HUDEP-2 (cell line): ENCODE measurements at regions not wholly inside any gene's neighbourhood (a gene's known extent, or its start where the extent isn't known, plus 50 kb on each side); places are given as distances from the start of the nearest gene placed in this dataset.
"Not testable (repeated sequence)": the region's sequence is repeated elsewhere in the genome, so short reads cannot be mapped to it uniquely, and the experiment has no call there.

Source experiments
- DNase-seq, 76 experiments: peaks; one replicate each; lab custom pipeline; 2025; ENCODE audit not compliant: unreplicated experiment in 76 of 76; lab: John Stamatoyannopoulos, UW

DNA sequence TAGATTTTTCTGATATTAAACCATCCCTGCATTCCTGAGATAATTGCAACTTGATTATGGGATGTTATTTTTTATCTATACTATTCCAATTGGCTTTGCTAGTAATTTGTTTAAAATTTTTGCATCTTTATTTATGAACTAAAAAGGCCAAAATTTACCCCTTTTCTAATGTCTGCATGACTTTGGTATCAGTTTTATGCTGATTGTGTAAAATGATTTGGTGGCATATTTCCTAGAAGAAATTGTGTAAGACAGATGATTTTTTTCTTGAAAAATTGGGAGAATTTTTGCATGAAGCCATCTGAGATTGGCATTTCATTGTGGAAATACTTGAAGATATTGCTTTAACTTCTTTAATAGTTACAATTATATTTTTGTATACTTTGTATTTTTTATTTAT is 183.8 kb upstream of the TBL1XR1 start:
- DNase-seq, result no peak

DNA sequence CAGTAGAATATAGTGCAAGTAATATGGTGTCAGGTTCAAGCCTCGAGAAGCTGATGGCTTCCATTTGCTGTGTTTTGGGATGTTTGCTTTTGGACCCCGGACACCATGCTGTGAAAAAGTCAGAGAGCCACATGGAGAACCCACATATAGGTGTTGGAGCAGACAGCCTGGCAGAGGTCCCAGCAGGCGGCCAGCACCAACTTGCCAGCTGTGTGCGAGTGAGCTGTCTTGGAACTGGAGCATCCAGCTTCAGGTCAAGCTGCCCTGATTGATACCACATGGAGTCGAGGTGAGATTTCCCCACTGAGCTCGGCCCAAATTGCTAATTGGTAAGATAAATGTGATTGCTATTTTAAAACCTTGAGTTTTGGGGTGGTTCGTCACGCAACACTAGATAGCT is 185.7 kb upstream of the TBL1XR1 start:
- DNase-seq, result no peak

DNA sequence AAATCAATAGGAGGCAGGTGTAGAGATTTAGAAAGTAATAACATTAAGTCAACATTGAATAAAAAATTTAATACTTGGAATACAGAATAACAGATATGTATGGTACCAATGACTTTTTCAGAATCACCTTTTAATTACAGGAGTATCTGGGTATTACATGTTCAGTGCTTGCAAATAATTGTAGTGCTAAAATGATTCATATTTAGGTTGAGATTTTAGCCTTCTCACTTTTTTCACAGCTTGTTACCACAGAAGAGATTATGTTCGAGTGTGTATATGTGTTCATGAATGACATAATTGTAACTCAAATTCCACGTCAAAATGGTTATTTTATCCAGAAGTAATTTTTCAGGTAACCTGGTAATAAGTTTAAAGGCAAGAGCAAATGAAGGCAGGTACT is 187.9 kb upstream of the TBL1XR1 start:
- DNase-seq, result no peak

DNA sequence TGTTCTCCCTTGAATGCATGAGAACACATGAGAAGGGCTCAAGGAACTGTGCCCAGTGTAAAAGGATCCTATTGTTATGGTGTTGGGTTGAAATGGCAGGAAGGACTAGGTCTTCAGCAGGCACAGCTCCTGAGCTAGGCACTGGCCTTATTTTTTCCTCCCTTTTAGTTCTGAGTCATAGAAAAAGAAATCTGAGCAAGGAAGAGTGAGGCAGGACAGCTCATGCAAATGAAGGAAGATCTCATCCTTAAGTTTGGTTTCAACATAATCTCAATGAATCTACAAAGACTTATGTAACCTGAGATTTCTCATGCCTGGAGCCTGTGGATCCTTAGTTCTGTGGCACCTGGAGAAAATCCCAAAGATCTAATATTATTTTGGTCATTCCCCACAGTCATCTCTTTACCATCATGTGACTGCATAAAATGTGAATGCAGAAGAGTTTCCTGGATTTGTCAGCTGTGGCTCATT is 188.6 kb upstream of the TBL1XR1 start:
- DNase-seq, result no peak

DNA sequence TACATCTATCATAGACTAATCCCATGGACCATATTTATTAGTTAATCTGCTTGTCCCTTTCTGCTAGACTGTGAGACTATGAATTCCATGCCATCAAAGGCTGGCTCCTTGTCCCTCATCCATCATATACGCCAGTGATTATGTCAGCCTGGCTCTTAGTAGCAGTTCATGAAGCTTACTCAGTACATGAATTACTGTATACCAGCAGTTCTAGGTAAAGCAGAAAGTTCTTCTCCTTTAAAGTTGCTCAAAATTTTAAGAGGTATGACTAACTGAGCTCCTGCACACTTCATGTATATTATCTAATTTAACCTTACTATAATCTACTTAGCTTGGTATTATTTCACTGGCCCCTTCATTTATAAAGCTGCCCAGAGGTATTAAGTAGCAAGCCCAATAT is 190.9 kb upstream of the TBL1XR1 start:
- no peak for DNase-seq

DNA sequence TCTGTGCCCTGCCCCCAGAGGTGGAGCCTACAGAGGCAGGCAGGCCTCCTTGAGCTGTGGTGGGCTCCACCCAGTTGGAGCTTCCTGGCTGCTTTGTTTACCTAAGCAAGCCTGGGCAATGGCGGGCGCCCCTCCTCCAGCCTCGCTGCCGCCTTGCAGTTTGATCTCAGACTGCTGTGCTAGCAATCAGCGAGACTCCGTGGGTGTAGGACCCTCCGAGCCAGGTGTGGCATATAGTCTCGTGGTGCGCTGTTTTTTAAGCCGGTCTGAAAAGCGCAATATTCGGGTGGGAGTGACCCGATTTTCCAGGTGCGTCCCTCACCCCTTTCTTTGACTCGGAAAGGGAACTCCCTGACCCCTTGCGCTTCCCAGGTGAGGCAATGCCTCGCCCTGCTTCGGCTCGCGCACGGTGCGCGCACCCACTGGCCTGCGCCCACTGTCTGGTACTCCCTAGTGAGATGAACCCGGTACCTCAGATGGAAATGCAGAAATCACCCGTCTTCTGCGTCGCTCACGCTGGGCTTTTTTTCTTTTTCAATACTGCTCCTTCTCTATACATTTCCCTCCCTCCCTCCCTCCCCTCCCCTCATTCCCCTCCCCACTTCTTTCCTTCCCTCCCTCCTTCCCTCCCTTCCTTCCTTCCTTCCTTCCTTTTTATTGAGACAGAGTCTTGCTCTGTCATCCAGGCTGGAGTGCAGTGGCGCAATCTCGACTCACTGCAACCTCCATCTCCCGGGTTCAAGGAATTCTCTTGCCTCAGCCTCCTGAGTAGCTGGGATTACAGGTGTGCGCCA is 197.1 kb upstream of the TBL1XR1 start:
- not testable (repeated sequence) for DNase-seq

DNA sequence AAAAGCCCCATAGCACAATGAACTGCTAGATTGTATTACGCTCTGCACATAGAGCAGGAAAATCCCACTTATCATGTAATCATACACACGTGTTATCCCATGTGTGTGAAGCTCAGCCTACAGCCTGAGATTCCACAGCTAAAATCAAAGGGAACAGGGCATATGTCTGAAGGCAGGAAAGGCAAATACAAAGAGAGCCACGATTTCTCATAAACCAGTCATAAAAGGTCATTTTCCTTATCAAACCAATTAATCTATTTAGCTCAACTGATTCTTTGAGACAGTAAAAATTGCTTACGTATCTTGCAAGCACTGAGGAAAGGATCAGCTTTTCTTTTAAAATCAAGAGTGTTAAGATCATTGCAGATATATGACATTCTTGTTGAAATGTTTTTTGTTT is 199.5 kb upstream of the TBL1XR1 start:
- DNase-seq, result no peak

DNA sequence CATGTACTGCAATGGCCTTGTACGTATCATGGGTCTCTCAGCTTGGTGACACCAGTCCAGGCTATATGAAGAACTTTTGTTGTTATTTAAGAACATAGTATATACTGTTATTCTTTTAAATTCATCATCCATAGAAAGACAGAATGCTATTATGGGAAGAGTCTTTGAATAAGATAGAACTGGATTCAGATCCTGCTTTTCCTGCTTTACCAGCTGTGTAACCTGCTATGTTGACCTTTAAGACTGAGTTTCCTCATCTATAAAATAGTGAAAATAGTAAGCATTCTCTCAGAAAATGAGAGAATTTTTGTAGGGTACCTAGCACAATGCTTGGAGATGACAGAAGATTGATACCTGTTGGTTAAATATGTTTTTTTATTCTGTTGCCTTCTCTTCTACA is 204.1 kb upstream of the TBL1XR1 start:
- DNase-seq, result no peak

DNA sequence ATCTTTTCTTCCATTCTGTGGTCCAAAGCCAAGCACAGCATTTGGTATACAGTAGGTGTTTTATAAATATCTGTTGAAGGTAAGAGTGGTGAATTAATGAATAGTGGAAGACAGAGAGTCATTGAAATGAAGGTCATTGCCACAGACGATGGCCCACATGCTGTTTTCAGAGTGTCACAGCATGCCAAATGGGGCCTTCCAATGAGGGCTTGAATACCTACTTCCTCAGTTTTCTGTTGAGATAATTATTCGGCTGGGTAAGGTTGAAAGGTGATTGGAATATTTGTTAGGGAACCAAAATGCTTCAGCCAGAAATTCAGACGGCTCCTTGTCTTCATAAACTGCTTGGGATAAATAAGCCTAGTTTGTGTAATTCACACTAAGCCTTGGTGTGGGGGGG is 205.3 kb upstream of the TBL1XR1 start:
- DNase-seq, result no peak

DNA sequence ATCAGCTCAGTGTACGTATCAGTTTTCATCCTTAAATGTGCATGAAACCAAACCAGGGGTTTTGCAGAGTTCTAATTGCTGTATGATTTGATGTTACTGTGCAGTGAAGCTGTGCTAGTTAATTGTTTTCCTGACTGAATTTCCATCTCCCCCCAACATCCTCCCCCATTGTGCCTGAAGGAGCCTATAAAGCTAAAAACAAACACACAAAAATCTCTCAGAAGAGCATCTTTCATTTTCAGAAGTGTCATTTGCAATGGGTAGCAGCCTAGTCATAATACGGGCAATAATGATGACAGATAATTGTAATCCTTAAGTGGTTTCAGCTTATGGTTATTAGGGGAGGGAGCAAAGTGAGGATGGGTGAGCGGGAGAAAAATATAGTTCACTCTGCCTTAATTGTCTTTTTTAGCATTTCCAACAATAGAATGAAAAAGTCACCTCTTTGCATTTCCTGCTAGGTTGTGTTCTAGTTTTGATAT is 207.9 kb upstream of the TBL1XR1 start:
- DNase-seq, result no peak

DNA sequence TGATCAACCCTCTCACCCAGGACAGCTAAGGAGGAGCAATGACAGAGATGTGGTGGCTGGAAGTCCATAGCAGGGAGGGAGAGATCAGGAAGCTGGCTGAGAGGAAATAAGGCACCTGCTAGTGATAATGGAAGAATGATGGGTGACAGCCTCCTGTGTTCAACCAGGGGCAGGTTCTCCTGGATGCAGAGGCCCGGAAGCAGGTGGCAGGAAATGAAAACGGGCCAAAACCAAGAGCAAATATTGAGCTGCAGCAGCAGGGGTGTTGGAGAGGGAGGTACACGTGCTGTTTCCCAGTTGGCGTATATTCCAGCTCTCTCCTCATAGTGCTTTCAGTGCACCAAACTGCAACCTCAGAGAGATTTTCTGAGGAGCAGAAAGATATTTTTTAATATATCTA is 213.4 kb upstream of the TBL1XR1 start:
- no peak for DNase-seq

DNA sequence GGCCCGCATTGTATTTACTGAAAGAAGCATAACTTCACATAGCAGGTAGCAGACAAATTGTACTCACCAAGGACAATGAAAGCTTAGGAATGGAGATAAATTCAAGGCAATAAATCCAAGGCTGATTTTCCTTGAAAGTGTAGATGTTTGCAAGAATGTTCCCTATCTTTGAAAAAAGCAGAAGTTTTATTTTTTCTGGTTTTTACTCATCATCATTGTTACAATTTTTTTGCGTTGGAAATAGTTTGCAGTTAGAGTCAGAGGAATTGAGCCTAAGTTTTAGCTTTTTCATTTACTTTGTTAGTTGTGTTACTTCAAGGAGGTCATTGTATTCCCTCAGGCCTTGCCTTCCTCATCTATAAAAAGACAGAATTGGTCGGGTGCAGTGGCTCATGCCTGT is 213.9 kb upstream of the TBL1XR1 start:
- DNase-seq, result no peak

DNA sequence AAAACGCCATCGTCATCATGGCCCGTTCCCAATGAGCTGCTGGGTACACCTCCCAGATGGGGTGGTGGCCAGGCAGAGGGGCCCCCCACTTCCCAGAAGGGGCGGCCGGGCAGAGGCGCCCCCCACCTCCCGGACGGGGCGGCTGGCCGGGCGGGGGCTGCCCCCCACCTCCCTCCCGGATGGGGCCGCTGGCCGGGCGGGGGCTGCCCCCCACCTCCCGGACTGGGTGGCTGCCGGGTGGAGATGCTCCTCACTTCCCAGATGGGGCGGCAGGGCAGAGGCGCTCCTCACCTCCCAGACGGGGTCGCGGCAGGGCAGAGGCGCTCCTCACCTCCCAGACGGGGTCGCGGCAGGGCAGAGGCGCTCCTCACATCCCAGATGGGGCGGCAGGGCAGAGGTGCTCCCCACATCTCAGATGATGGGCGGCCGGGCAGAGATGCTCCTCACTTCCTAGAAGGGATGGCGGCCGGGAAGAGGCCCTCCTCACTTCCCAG is 215.4 kb upstream of the TBL1XR1 start:
- DNase-seq, result not testable (repeated sequence)

DNA sequence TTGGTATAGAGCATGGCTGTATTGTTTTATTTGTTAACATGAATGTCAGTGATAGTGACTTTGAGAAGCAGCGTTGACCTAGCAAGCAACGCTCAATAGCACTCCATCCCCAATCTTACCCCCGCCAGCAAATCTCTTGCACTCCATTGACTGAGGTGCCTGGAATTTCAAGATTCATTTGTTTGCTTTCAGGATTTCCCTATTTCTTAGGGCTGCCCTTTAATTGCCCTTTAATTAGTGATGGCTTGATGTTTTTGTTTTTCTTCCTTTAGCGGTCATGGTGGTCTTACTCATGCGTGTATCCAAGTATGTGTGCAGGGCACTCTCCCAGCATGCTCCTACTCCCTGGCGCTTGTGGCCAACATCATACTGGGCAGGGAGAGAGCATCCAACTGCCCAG is 216.8 kb upstream of the TBL1XR1 start:
- DNase-seq, result no peak

DNA sequence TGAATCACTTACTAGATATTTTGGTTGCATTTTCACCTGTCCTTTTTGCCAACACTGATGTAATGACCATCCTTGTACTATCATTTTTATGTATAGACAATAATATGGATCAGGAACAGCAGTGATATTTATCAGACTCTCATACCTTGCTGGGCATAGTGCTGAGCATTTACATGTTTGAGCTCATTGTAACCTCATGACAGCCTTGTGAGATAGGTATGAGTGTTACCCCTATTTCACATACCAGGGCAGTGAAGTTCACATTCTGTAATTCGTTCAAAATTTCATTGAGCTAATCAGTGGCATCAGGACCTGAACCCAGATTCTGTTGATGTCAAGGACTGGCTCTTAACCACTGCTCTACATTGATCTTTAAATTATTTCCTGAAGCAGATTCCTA is 221.5 kb upstream of the TBL1XR1 start:
- DNase-seq, result no peak

DNA sequence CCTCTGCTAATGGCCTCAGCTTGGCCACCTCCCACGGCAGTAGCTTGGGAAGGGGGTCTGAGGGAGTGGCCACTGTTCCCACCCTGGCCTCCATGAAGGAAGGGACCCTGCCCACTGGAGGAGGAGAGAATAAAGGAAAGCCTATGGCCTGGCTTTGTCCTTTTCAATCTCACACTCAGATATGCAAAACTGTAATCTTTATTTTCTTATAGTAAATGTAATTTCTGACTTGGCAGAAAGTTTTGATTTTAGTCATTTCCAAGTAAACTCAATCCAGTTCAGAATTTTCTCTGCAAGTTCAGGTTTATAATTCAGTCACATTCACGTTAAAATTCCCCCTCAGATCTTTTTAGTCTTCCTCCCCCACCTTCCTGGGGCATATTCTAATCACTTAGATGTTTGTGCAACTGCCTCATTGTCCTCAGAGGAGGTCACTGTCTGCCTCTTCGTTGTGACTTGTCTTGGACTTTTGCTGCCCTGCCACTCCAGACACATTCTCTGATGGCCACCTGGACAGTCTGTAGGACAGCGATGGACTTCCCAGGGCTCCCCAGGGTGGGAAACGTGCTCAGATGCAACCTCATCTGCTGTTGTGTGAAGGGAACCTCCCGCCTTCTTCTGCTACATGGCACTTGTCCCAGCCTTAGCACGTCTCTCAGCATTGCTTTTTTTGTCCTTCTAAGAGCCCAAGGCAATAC is 222.8 kb upstream of the TBL1XR1 start:
- no peak for DNase-seq

DNA sequence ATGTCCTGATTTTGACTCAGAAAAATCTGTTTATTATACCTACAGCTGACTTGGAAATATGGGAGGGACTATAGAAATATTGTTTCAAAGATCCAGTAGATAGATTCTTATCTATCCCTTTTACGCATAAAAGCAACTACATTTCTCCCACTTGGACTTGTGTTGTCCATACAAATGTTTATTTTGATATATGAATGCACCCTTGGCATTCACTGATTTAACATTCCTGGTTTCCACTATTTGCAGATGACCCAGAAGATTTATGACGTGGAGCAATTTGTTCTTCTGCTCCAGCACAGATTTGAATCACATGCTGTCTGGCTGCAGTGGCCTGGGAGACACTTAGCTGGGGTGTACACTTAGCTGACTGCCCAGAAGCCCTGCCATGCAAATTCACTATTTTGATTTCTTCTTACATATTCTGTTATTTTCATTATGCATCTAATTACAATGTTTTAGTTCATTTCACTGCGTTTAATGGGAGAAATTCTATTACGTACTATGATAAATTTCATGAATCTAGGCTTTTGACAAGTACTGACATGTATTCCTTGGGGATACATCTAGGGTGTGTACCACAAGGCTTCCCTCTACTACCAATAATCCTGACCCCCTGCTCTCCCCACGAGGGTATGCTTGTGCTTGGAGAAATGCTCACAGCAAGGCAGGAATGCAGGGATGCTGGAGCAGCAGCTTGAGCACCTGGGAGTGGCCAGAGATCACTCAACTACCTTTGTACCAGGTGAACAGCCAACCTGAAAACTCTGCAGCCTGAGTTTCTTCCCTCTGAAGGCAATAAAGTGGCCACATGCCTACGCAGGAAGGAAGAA is 223.6 kb upstream of the TBL1XR1 start:
- DNase-seq, result no peak

DNA sequence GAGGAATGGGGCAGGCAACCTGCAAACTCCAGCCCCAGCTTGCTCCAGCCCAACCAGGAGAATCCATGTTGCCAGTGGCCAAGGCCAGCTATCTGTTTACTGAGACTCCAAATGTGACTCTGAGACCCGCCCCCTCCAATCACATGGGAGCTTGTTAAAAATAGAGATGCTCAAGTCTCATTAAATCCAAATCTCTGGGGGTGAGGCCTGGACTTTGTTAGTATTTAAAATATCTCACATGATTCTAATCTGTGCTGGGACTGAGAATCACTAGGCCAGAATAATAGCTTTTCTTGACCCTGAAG is 224.2 kb upstream of the TBL1XR1 start:
- DNase-seq, result no peak

DNA sequence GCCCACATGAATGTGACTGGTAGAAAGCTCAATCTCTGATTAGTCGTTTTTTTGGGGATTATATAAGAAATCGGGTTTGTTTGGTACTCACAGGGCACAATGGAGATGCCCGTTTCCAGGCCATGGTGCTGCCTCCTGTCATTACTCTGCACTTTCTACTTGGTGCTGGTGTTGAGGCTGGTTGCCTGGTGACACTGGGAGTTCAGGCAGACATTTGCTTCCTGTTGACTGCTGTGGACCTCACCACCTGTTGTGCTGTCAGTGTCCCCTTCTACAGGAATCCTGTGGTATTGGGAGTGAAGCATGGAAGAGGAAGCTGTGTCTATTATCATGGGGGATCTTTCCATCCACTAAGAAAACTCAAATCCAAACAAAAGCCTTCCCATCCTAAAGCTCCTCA is 227.2 kb upstream of the TBL1XR1 start:
- DNase-seq, result no peak

DNA sequence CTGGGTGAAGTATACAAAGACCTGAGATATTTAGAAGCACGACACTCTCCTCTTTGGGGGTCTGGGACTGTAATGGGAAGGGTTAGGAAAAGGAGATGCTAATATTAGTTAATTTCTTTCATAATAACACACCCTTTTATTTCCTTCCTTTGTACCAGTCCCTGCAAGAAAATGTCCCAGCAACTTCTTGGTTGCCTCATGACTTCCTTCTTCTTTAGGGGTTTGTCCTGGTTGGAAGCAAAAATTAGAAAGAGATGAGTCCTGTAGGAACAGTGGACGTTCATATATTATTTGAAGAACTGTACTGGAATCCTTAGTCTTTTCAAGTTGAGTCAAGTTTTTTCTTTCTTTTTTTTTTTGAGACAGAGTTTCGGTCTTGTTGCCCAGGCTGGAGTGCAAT is 227.8 kb upstream of the TBL1XR1 start:
- no peak for DNase-seq

DNA sequence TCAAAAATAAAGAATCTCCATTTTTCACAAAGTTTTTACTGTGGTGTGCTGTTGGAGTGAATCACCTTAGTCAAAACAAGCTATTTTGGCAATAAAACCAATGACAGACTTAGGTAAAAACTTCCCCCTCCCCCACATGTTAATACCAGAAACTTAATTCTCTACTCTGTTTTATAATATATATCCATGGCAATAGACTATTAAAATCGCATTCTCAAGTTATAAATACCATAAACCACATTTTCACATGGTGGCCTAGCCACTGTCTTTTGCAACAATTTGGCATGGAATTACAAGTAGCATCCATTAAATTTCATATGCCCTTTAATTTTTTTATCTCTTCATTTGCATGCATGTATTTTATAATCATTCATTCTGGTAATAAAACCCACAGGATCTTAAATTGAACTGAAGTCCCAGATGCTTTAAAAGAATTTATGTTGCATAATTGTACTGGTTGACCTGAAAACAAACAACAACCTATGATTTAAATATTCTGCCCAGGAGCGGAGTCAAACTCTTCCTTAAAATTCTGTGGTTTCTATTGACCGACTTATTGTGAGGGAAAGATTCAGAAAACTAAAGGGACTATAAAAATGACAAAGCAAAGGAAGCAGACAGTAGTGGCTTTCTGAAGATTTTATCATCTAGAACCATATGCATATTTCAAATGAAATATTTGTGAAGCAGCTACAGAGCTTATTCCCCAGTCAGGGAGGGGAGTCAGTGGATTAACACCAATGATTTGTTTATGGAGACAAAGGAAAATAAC is 229.0 kb upstream of the TBL1XR1 start:
- DNase-seq, result no peak
